IMR-90 (cell line): ENCODE measurements at regions not wholly inside any gene's neighbourhood (a gene's known extent, or its start where the extent isn't known, plus 50 kb on each side); places are given as distances from the start of the nearest gene placed in this dataset.

ENCODE experiments used
- ATAC-seq: fragments of 200-7000 bp; cut with Tn5 transposase; 2 replicates; pipeline ENCODE4 v1.9.1; 2020; ENCODE audit warnings: low read depth, mild to moderate bottlenecking, moderate library complexity
- BruUV-seq: library from RNA; stranded (reverse); fragments of 400-500 nt; replicated peaks from 2 replicates; lab custom pipeline; 2021; lab: Mats Ljungman, UMichigan
- CTCF ChIA-PET: fragments of 300-600 bp; formaldehyde crosslinking; extraction: SDS; loops from one replicate; lab custom pipeline; 2021; ENCODE audit warnings: antibody characterized with exemption; lab: Yijun Ruan, JAX
- POLR2A ChIA-PET: fragments of 300-600 bp; sonication (Branson Sonifier 250); formaldehyde crosslinking; loops from one replicate; lab custom pipeline; 2022; ENCODE audit warnings: antibody characterized with exemption; ENCODE audit not compliant: unreplicated experiment; lab: Charles Lee
- DNase-seq: peaks from one replicate; pipeline ENCODE4 v3.0.0; 2013
- H2AFZ ChIP-seq: replicated peaks from 2 replicates; pipeline ENCODE3; 2013; ENCODE audit warnings: low read length, mild to moderate bottlenecking; ENCODE audit not compliant: poor library complexity
- H2AK5ac ChIP-seq: 2 replicates; pipeline ENCODE4 v1.6.1; 2013; ENCODE audit warnings: low read depth, low read length, inconsistent platforms
- H2AK9ac ChIP-seq: replicated peaks from 2 replicates; pipeline ENCODE3; 2013; ENCODE audit warnings: mild to moderate bottlenecking, low read depth, low read length, moderate library complexity; ENCODE audit not compliant: poor library complexity
- H2BK120ac ChIP-seq: 2 replicates; pipeline ENCODE4 v1.6.1; 2013; ENCODE audit warnings: low read depth, low read length, inconsistent platforms
- H2BK15ac ChIP-seq: 3 replicates; pipeline ENCODE4 v1.6.1; 2013; ENCODE audit warnings: low read depth, low read length, inconsistent platforms
- H2BK20ac ChIP-seq: 2 replicates; pipeline ENCODE4 v1.6.1; 2013; ENCODE audit warnings: low read depth, mild to moderate bottlenecking, inconsistent platforms, low read length, moderate library complexity
- H2BK5ac ChIP-seq: 2 replicates; pipeline ENCODE4 v1.6.1; 2013; ENCODE audit warnings: mild to moderate bottlenecking, low read depth, low read length, inconsistent platforms; ENCODE audit not compliant: poor library complexity, severe bottlenecking
- H3K14ac ChIP-seq: replicated peaks from 2 replicates; pipeline ENCODE4 v1.6.1; 2013; ENCODE audit warnings: low read depth, low read length, inconsistent platforms
- H3K18ac ChIP-seq: 2 replicates; pipeline ENCODE4 v1.6.1; 2013; ENCODE audit warnings: low read depth, low read length, control low read depth
- H3K23ac ChIP-seq: 2 replicates; pipeline ENCODE4 v1.6.1; 2013; ENCODE audit warnings: low read depth, low read length, inconsistent platforms
- H3K27ac ChIP-seq: 2 replicates; pipeline ENCODE4 v1.5.1; 2013; ENCODE audit warnings: mild to moderate bottlenecking, control low read depth, low read length; ENCODE audit not compliant: insufficient read depth
- H3K27me3 ChIP-seq: 2 replicates; pipeline ENCODE4 v1.6.1; 2013; ENCODE audit warnings: low read length; ENCODE audit not compliant: control insufficient read depth, insufficient read depth
- H3K36me3 ChIP-seq: 2 replicates; pipeline ENCODE4 v1.6.1; 2013; ENCODE audit warnings: low read length, mixed read lengths; ENCODE audit not compliant: control insufficient read depth, insufficient read depth
- H3K4ac ChIP-seq: 2 replicates; pipeline ENCODE4 v1.6.1; 2013; ENCODE audit warnings: low read depth, low read length, inconsistent platforms
- H3K4me1 ChIP-seq: 2 replicates; pipeline ENCODE4 v1.6.1; 2013; ENCODE audit warnings: low read length, mixed read lengths; ENCODE audit not compliant: control insufficient read depth, insufficient read depth
- H3K4me2 ChIP-seq: 2 replicates; pipeline ENCODE4 v1.6.1; 2013; ENCODE audit warnings: low read depth, mild to moderate bottlenecking, control low read depth, low read length, moderate library complexity
- H3K4me3 ChIP-seq: 2 replicates; pipeline ENCODE4 v1.5.1; 2013; ENCODE audit warnings: low read depth, mild to moderate bottlenecking, control low read depth, low read length, moderate library complexity; ENCODE audit not compliant: insufficient read depth
- H3K56ac ChIP-seq: 2 replicates; pipeline ENCODE4 v1.6.1; 2013; ENCODE audit warnings: low read length, inconsistent platforms; ENCODE audit not compliant: insufficient read depth; ENCODE audit errors: extremely low read depth
- H3K79me1 ChIP-seq, 2 experiments: 2 replicates each; pipeline ENCODE4 v1.6.1; 2013; ENCODE audit warnings: low read length in 2 of 2, inconsistent platforms in 1 of 2, low read depth in 1 of 2
- H3K9ac ChIP-seq: 2 replicates; pipeline ENCODE4 v1.6.1; 2013; ENCODE audit warnings: low read depth, low read length, control low read depth
- H3K9me1 ChIP-seq: 2 replicates; pipeline ENCODE4 v1.6.1; 2013; ENCODE audit warnings: low read length, inconsistent platforms; ENCODE audit not compliant: insufficient read depth
- H3K9me3 ChIP-seq: 2 replicates; pipeline ENCODE4 v1.6.1; 2013; ENCODE audit warnings: low read length; ENCODE audit not compliant: control insufficient read depth, insufficient read depth
- H4K20me1 ChIP-seq: 2 replicates; pipeline ENCODE4 v1.6.1; 2013; ENCODE audit warnings: low read length, inconsistent platforms; ENCODE audit not compliant: insufficient read depth
- H4K5ac ChIP-seq: 2 replicates; pipeline ENCODE4 v1.6.1; 2013; ENCODE audit warnings: mild to moderate bottlenecking, low read depth, low read length, control low read depth
- H4K8ac ChIP-seq, 2 experiments: 2 replicates each; pipeline ENCODE4 v1.6.1; 2013; ENCODE audit warnings: low read depth in 2 of 2, low read length in 2 of 2, control low read depth in 1 of 2, inconsistent platforms in 1 of 2
- H4K91ac ChIP-seq: 2 replicates; pipeline ENCODE4 v1.6.1; 2013; ENCODE audit warnings: low read depth, low read length, inconsistent platforms; ENCODE audit not compliant: insufficient read depth
- BHLHE40 ChIP-seq: fragments of 150-350 bp; IDR thresholded peaks from 2 replicates; pipeline ENCODE4 v1.6.1; 2016; ENCODE audit warnings: mild to moderate bottlenecking, low read depth, low read length
- CHD1 ChIP-seq: IDR thresholded peaks from 2 replicates; pipeline ENCODE4 v1.6.1; 2012; ENCODE audit warnings: low read depth, low read length, improper control_type of control experiment
- NFE2L2 ChIP-seq: fragments of 150-350 bp; IDR thresholded peaks from 2 replicates; pipeline ENCODE4 v1.6.1; 2016; ENCODE audit warnings: low read depth, mild to moderate bottlenecking, low read length
- POLR2A ChIP-seq: IDR thresholded peaks from 2 replicates; pipeline ENCODE4 v1.6.1; 2012; ENCODE audit warnings: mild to moderate bottlenecking, low read depth, low read length
- RAD21 ChIP-seq: IDR thresholded peaks from 2 replicates; pipeline ENCODE4 v1.6.1; 2012; ENCODE audit warnings: low read length, improper control_type of control experiment
- SMC3 ChIP-seq: fragments of 150-350 bp; IDR thresholded peaks from 2 replicates; pipeline ENCODE4 v1.6.1; 2016; ENCODE audit warnings: low read depth, mild to moderate bottlenecking, antibody characterized with exemption, low read length, moderate library complexity
- WGBS, 2 experiments: methylation state at CpG; one replicate each; pipeline versions ENCODE4 v1.1.5 to v1.1.7; 2013; ENCODE audit warnings: missing lambda C conversion rate in 2 of 2; ENCODE audit not compliant: insufficient read length in 1 of 2; ENCODE audit errors: extremely low coverage in 2 of 2; 5-methylcytosine and 5-hydroxymethylcytosine counted together
- dilution Hi-C: fragments of 300-500 bp; cut with HindIII; formaldehyde crosslinking; loops from one replicate; pipeline ENCODE4 v1.14.3; 2018; ENCODE audit warnings: low sequenced_read_pairs; ENCODE audit not compliant: unreplicated experiment
- in situ Hi-C: fragments of 300-500 bp; cut with MboI; formaldehyde crosslinking; loops from 3 replicates; pipeline ENCODE4 v1.14.3; 2019; ENCODE audit warnings: low sequenced_read_pairs, inconsistent platforms, mixed read lengths
- intact Hi-C: fragments of 100-400 bp; cut with micrococcal nuclease; formaldehyde crosslinking; loops from 2 replicates; pipeline ENCODE4 v1.10.0; 2022
- TF ChIP-seq, protein P1 (sequence below): conservative IDR thresholded peaks from 2 replicates; pipeline ENCODE4 v1.5.1; 2012; ENCODE audit warnings: mild to moderate bottlenecking, low read depth, low read length, improper control_type of control experiment

DNA sequence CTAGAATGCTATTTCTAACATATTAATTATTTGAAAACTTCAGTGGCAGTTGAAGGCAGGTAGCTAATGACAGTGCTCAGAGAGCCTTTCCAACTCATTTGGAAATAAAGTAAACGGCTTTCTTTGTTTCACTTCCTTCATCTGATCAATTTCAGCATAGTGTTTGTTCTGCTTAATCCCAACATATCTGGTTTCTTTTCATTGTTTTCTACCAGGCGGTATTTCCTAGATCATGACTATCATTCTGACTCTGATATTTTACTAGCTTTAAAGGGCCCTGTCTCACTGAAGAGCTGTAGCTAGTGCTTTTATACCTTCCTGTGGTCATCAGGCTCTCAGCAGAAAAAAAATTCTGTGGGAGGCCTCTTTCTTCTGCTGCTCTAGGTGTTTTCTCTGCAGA, 178.6 kb downstream of the RBM26 start:
- Histone ChIP-seq H3K9me3 (no peaks in the 10 kb centered on the region), H4K20me1 (no peaks in the 10 kb centered on the region), H3K23ac (no peak overlapping the region), H3K36me3 (no peaks in the 10 kb centered on the region), H3K9me1 (no peaks in the 10 kb centered on the region), H3K27me3 (no peaks in the 10 kb centered on the region), H2BK120ac (no peak overlapping the region), H3K18ac (no peak overlapping the region), H3K4me1 (no peaks in the 10 kb centered on the region), H3K14ac (no peak overlapping the region), H4K5ac (no peak overlapping the region), H2AK9ac (no peak overlapping the region), H4K91ac (no peak overlapping the region), H2BK5ac (no peak overlapping the region), H3K4ac (no peak overlapping the region), H4K8ac (no peak overlapping the region), H3K9ac (no peak overlapping the region), H3K27ac (no peak overlapping the region), H3K4me2 (no peak overlapping the region), H2AK5ac (no peak overlapping the region), H2BK15ac (no peak overlapping the region), H3K79me1 (no peaks in the 10 kb centered on the region), H2AFZ (no peak overlapping the region), H3K4me3 (no peak overlapping the region), H2BK20ac (no peak overlapping the region), H3K56ac (no peak overlapping the region)
- DNase-seq (no peak), ATAC-seq (no peak)
- intact Hi-C loops (no loop called here), in situ Hi-C loops (no loop called here), dilution Hi-C loops (no loop called here)
- POLR2A ChIA-PET: no interaction called here
- no CpG with 5 or more reads among the region's 2 CpGs for WGBS, 2 experiments
- CTCF ChIA-PET: no interaction called here
- no TSS peak for BruUV-seq
- TF ChIP-seq RAD21: no peak
- no peak for TF ChIP-seq NFE2L2
- no peak for TF ChIP-seq CHD1
- no peak for TF ChIP-seq BHLHE40
- TF ChIP-seq, protein P1, sequence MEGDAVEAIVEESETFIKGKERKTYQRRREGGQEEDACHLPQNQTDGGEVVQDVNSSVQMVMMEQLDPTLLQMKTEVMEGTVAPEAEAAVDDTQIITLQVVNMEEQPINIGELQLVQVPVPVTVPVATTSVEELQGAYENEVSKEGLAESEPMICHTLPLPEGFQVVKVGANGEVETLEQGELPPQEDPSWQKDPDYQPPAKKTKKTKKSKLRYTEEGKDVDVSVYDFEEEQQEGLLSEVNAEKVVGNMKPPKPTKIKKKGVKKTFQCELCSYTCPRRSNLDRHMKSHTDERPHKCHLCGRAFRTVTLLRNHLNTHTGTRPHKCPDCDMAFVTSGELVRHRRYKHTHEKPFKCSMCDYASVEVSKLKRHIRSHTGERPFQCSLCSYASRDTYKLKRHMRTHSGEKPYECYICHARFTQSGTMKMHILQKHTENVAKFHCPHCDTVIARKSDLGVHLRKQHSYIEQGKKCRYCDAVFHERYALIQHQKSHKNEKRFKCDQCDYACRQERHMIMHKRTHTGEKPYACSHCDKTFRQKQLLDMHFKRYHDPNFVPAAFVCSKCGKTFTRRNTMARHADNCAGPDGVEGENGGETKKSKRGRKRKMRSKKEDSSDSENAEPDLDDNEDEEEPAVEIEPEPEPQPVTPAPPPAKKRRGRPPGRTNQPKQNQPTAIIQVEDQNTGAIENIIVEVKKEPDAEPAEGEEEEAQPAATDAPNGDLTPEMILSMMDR: no peak
- no peak for TF ChIP-seq POLR2A
- no peak for TF ChIP-seq SMC3
